ENCODE measurements at regions not wholly inside any gene's neighbourhood (a gene's known extent, or its start where the extent isn't known, plus 50 kb on each side); places are given as distances from the start of the nearest gene placed in this dataset.

- no peaks in the 10 kb centered on the region for H3K4me1 ChIP-seq (ENCODE audit: control insufficient read depth, insufficient read depth, low read length)
- no peaks in the 10 kb centered on the region for H3K27me3 ChIP-seq (ENCODE audit: control insufficient read depth, insufficient read depth, low read length)
- H3K27ac ChIP-seq (ENCODE audit: low read depth, low read length) = no peak overlapping the region
- H3K36me3 ChIP-seq (ENCODE audit: control insufficient read depth, insufficient read depth, low read length) = no peaks in the 10 kb centered on the region
- no peak overlapping the region for H3K9ac ChIP-seq (ENCODE audit: low read length)
- no peak overlapping the region for H3K4me3 ChIP-seq (ENCODE audit: low read length)
Measured at GRCh38 chr10:36345175-36345533, 703.1 kb upstream of the FZD8 start.

GRCh38 chr10:36344240-36345174 is 702.4 kb upstream of the FZD8 start:
- Histone ChIP-seq H3K4me3 (ENCODE audit: low read length) (no peak overlapping the region), H3K9ac (ENCODE audit: low read length) (no peak overlapping the region), H3K27ac (ENCODE audit: low read depth, low read length) (no peak overlapping the region), H3K36me3 (ENCODE audit: control insufficient read depth, insufficient read depth, low read length) (no peaks in the 10 kb centered on the region), H3K27me3 (ENCODE audit: control insufficient read depth, insufficient read depth, low read length) (no peaks in the 10 kb centered on the region), H3K4me1 (ENCODE audit: control insufficient read depth, insufficient read depth, low read length) (no peaks in the 10 kb centered on the region)

GRCh38 chr10:36342781-36343180 is 700.7 kb upstream of the FZD8 start:
- Histone ChIP-seq H3K27me3 (ENCODE audit: control insufficient read depth, insufficient read depth, low read length) (no peaks in the 10 kb centered on the region), H3K4me3 (ENCODE audit: low read length) (no peak overlapping the region), H3K36me3 (ENCODE audit: control insufficient read depth, insufficient read depth, low read length) (no peaks in the 10 kb centered on the region), H3K9ac (ENCODE audit: low read length) (no peak overlapping the region), H3K27ac (ENCODE audit: low read depth, low read length) (no peak overlapping the region), H3K4me1 (ENCODE audit: control insufficient read depth, insufficient read depth, low read length) (no peaks in the 10 kb centered on the region)

GRCh38 chr10:36341471-36341870 is 699.4 kb upstream of the FZD8 start:
- Histone ChIP-seq H3K4me1 (ENCODE audit: control insufficient read depth, insufficient read depth, low read length) (no peaks in the 10 kb centered on the region), H3K4me3 (ENCODE audit: low read length) (no peak overlapping the region), H3K27ac (ENCODE audit: low read depth, low read length) (no peak overlapping the region), H3K27me3 (ENCODE audit: control insufficient read depth, insufficient read depth, low read length) (no peaks in the 10 kb centered on the region), H3K36me3 (ENCODE audit: control insufficient read depth, insufficient read depth, low read length) (no peaks in the 10 kb centered on the region), H3K9ac (ENCODE audit: low read length) (no peak overlapping the region)

- Histone ChIP-seq H3K36me3 (ENCODE audit: control insufficient read depth, insufficient read depth, low read length) (no peaks in the 10 kb centered on the region), H3K9ac (ENCODE audit: low read length) (no peak overlapping the region), H3K27ac (ENCODE audit: low read depth, low read length) (no peak overlapping the region), H3K4me1 (ENCODE audit: control insufficient read depth, insufficient read depth, low read length) (no peaks in the 10 kb centered on the region), H3K4me3 (ENCODE audit: low read length) (no peak overlapping the region), H3K27me3 (ENCODE audit: control insufficient read depth, insufficient read depth, low read length) (no peaks in the 10 kb centered on the region)
Measured at GRCh38 chr10:36336315-36336714, 694.2 kb upstream of the FZD8 start.

GRCh38 chr10:36333446-36333845 is 691.4 kb upstream of the FZD8 start:
- H3K4me1 ChIP-seq (ENCODE audit: control insufficient read depth, insufficient read depth, low read length) = no peaks in the 10 kb centered on the region
- no peak overlapping the region for H3K4me3 ChIP-seq (ENCODE audit: low read length)
- H3K27ac ChIP-seq (ENCODE audit: low read depth, low read length) = no peak overlapping the region
- H3K36me3 ChIP-seq (ENCODE audit: control insufficient read depth, insufficient read depth, low read length) = no peaks in the 10 kb centered on the region
- H3K9ac ChIP-seq (ENCODE audit: low read length) = no peak overlapping the region
- no peaks in the 10 kb centered on the region for H3K27me3 ChIP-seq (ENCODE audit: control insufficient read depth, insufficient read depth, low read length)

GRCh38 chr10:36332926-36333325 is 690.8 kb upstream of the FZD8 start:
- Histone ChIP-seq H3K9ac (ENCODE audit: low read length) (no peak overlapping the region), H3K4me1 (ENCODE audit: control insufficient read depth, insufficient read depth, low read length) (no peaks in the 10 kb centered on the region), H3K27ac (ENCODE audit: low read depth, low read length) (no peak overlapping the region), H3K36me3 (ENCODE audit: control insufficient read depth, insufficient read depth, low read length) (no peaks in the 10 kb centered on the region), H3K4me3 (ENCODE audit: low read length) (no peak overlapping the region), H3K27me3 (ENCODE audit: control insufficient read depth, insufficient read depth, low read length) (no peaks in the 10 kb centered on the region)

GRCh38 chr10:36331121-36331520 is 689.0 kb upstream of the FZD8 start:
- no peaks in the 10 kb centered on the region for H3K36me3 ChIP-seq (ENCODE audit: control insufficient read depth, insufficient read depth, low read length)
- no peak overlapping the region for H3K27ac ChIP-seq (ENCODE audit: low read depth, low read length)

GRCh38 chr10:36325815-36326214 is 683.7 kb upstream of the FZD8 start:
- no peak overlapping the region for H3K4me3 ChIP-seq (ENCODE audit: low read length)
- H3K27ac ChIP-seq (ENCODE audit: low read depth, low read length) = no peak overlapping the region
- H3K36me3 ChIP-seq (ENCODE audit: control insufficient read depth, insufficient read depth, low read length) = no peaks in the 10 kb centered on the region
- no peaks in the 10 kb centered on the region for H3K4me1 ChIP-seq (ENCODE audit: control insufficient read depth, insufficient read depth, low read length)
- no peaks in the 10 kb centered on the region for H3K27me3 ChIP-seq (ENCODE audit: control insufficient read depth, insufficient read depth, low read length)
- no peak overlapping the region for H3K9ac ChIP-seq (ENCODE audit: low read length)

More at GRCh38 chr10:36331121-36331520, 689.0 kb upstream of the FZD8 start:
- Histone ChIP-seq H3K27me3 (ENCODE audit: control insufficient read depth, insufficient read depth, low read length) (no peaks in the 10 kb centered on the region), H3K4me1 (ENCODE audit: control insufficient read depth, insufficient read depth, low read length) (no peaks in the 10 kb centered on the region), H3K4me3 (ENCODE audit: low read length) (no peak overlapping the region), H3K9ac (ENCODE audit: low read length) (no peak overlapping the region)

- no peak overlapping the region for H3K9ac ChIP-seq (ENCODE audit: low read length)
- no peak overlapping the region for H3K4me3 ChIP-seq (ENCODE audit: low read length)
- H3K27ac ChIP-seq (ENCODE audit: low read depth, low read length) = no peak overlapping the region
- no peaks in the 10 kb centered on the region for H3K27me3 ChIP-seq (ENCODE audit: control insufficient read depth, insufficient read depth, low read length)
- H3K36me3 ChIP-seq (ENCODE audit: control insufficient read depth, insufficient read depth, low read length) = no peaks in the 10 kb centered on the region
- H3K4me1 ChIP-seq (ENCODE audit: control insufficient read depth, insufficient read depth, low read length) = no peaks in the 10 kb centered on the region
Measured at GRCh38 chr10:36324831-36325230, 682.7 kb upstream of the FZD8 start.

GRCh38 chr10:36313142-36313541 is 671.0 kb upstream of the FZD8 start:
- no peaks in the 10 kb centered on the region for H3K36me3 ChIP-seq (ENCODE audit: control insufficient read depth, insufficient read depth, low read length)
- no peaks in the 10 kb centered on the region for H3K27me3 ChIP-seq (ENCODE audit: control insufficient read depth, insufficient read depth, low read length)
- no peak overlapping the region for H3K4me3 ChIP-seq (ENCODE audit: low read length)
- H3K9ac ChIP-seq (ENCODE audit: low read length) = no peak overlapping the region
- H3K4me1 ChIP-seq (ENCODE audit: control insufficient read depth, insufficient read depth, low read length) = no peaks in the 10 kb centered on the region
- no peak overlapping the region for H3K27ac ChIP-seq (ENCODE audit: low read depth, low read length)

GRCh38 chr10:36303896-36304295 is 661.8 kb upstream of the FZD8 start:
- H3K9ac ChIP-seq (ENCODE audit: low read length) = no peak overlapping the region

GRCh38 chr10:36302086-36302485 is 660.0 kb upstream of the FZD8 start:
- no peak overlapping the region for H3K9ac ChIP-seq (ENCODE audit: low read length)
- no peaks in the 10 kb centered on the region for H3K27me3 ChIP-seq (ENCODE audit: control insufficient read depth, insufficient read depth, low read length)
- no peaks in the 10 kb centered on the region for H3K36me3 ChIP-seq (ENCODE audit: control insufficient read depth, insufficient read depth, low read length)
- no peak overlapping the region for H3K4me3 ChIP-seq (ENCODE audit: low read length)
- no peaks in the 10 kb centered on the region for H3K4me1 ChIP-seq (ENCODE audit: control insufficient read depth, insufficient read depth, low read length)
- H3K27ac ChIP-seq (ENCODE audit: low read depth, low read length) = no peak overlapping the region

More at GRCh38 chr10:36303896-36304295, 661.8 kb upstream of the FZD8 start:
- Histone ChIP-seq H3K27me3 (ENCODE audit: control insufficient read depth, insufficient read depth, low read length) (no peaks in the 10 kb centered on the region), H3K4me3 (ENCODE audit: low read length) (no peak overlapping the region), H3K27ac (ENCODE audit: low read depth, low read length) (no peak overlapping the region), H3K36me3 (ENCODE audit: control insufficient read depth, insufficient read depth, low read length) (no peaks in the 10 kb centered on the region), H3K4me1 (ENCODE audit: control insufficient read depth, insufficient read depth, low read length) (no peaks in the 10 kb centered on the region)

Data from rectal smooth muscle tissue (tissue), 1 donor.